HepG2 (cell line): ENCODE measurements at regions not wholly inside any gene's neighbourhood (a gene's known extent, or its start where the extent isn't known, plus 50 kb on each side); places are given as distances from the start of the nearest gene placed in this dataset.
"Not testable (repeated sequence)": the region's sequence is repeated elsewhere in the genome, so short reads cannot be mapped to it uniquely, and the experiment has no call there.

Experiments used
- ATAC-seq: fragments of 200-7000 bp; cut with Tn5 transposase; 3 replicates; pipeline ENCODE4 v1.9.1; 2020; ENCODE audit warnings: mild to moderate bottlenecking, moderate library complexity
- BruUV-seq: library from RNA; stranded (reverse); fragments of 400-500 nt; replicated peaks from 2 replicates; lab custom pipeline; 2021; lab: Mats Ljungman, UMichigan
- CTCF ChIA-PET: fragments of 300-600 bp; formaldehyde crosslinking; extraction: SDS; loops from one replicate; lab custom pipeline; 2021; ENCODE audit warnings: low total read pairs, inconsistent platforms, low intra/inter-chr PET ratio; lab: Yijun Ruan, JAX
- POLR2A ChIA-PET: fragments of 350-600 bp; sonication (Branson Sonifier 250); formaldehyde crosslinking; loops from one replicate; lab custom pipeline; 2020; ENCODE audit warnings: antibody characterized with exemption, inconsistent platforms; lab: Yijun Ruan, JAX
- DNase-seq: peaks from one replicate; pipeline ENCODE4 v3.0.0-alpha.2; 2015; ENCODE audit warnings: low spot score
- FAIRE-seq: peaks from 3 replicates; lab custom pipeline; 2011; peaks lifted over from hg19 to GRCh38; lab: Jason Lieb, UNC
- H2AFZ ChIP-seq: one replicate; pipeline ENCODE4 v1.6.1; 2011; ENCODE audit warnings: low read length, inconsistent platforms
- H3K27ac ChIP-seq: fragments of 300-600 bp; 3 replicates; pipeline ENCODE4 v1.8.0; 2011; ENCODE audit warnings: mixed run types, mild to moderate bottlenecking, mixed read lengths, low read length, inconsistent platforms; ENCODE audit not compliant: insufficient read depth; ENCODE audit errors: extremely low read length
- H3K27me3 ChIP-seq, 2 experiments: fragments of 200-600 bp in 1 of 2; 2 replicates in 1 of 2; 3 replicates in 1 of 2; pipeline versions ENCODE4 v1.6.0 to v1.8.0; 2011; ENCODE audit warnings: low read length in 2 of 2, mild to moderate bottlenecking in 2 of 2, moderate library complexity in 2 of 2, inconsistent platforms in 1 of 2; ENCODE audit not compliant: insufficient read depth in 2 of 2, control insufficient read depth in 1 of 2
- H3K36me3 ChIP-seq, 2 experiments: fragments of 200-600 bp in 1 of 2; replicated peaks in 1 of 2; 2 replicates in 1 of 2; 3 replicates in 1 of 2; pipeline versions ENCODE4 v1.5.1 to v1.8.0; 2011; ENCODE audit warnings: low read length in 2 of 2, inconsistent platforms in 1 of 2; ENCODE audit not compliant: insufficient read depth in 2 of 2, control insufficient read depth in 1 of 2
- H3K4me1 ChIP-seq: 2 replicates; pipeline ENCODE4 v1.5.1; 2012; ENCODE audit warnings: low read length, inconsistent platforms; ENCODE audit not compliant: insufficient read depth
- H3K4me2 ChIP-seq: 2 replicates; pipeline ENCODE4 v1.6.0; 2011; ENCODE audit warnings: low read depth, low read length, inconsistent platforms
- H3K4me3 ChIP-seq, 3 experiments: fragments of 200-600 bp in 1 of 3; sonication (generic), shearing (Covaris generic) in 1 of 3; replicated peaks in 1 of 3; 2 replicates each; pipeline ENCODE4 v1.5.1; 2011 to 2016; ENCODE audit warnings: low read length in 3 of 3, inconsistent platforms in 2 of 3, low read depth in 2 of 3, mild to moderate bottlenecking in 2 of 3, control low read depth in 1 of 3, mixed read lengths in 1 of 3; ENCODE audit not compliant: insufficient read depth in 1 of 3
- H3K79me2 ChIP-seq: one replicate; pipeline ENCODE4 v1.6.1; 2011; ENCODE audit warnings: low read length, inconsistent platforms; ENCODE audit not compliant: insufficient read depth
- H3K9ac ChIP-seq: 2 replicates; pipeline ENCODE4 v1.6.0; 2011; ENCODE audit warnings: mild to moderate bottlenecking, low read depth, low read length, inconsistent platforms; ENCODE audit not compliant: insufficient read depth
- H3K9me3 ChIP-seq: 2 replicates; pipeline ENCODE4 v1.5.1; 2012; ENCODE audit warnings: mild to moderate bottlenecking, low read length
- H4K20me1 ChIP-seq: 2 replicates; pipeline ENCODE4 v1.6.0; 2011; ENCODE audit warnings: inconsistent platforms, mild to moderate bottlenecking, low read length, moderate library complexity; ENCODE audit not compliant: insufficient read depth
- EEA1 ChIP-seq: sonication (generic); formaldehyde crosslinking; IDR thresholded peaks from 2 replicates; pipeline ENCODE4 v1.5.1; 2020; ENCODE audit warnings: mild to moderate bottlenecking, missing genetic modification reagents, borderline replicate concordance
- KLF9 ChIP-seq: IDR thresholded peaks from 2 replicates; pipeline ENCODE4 v1.6.1; 2016; ENCODE audit warnings: low read depth
- ZNF761 ChIP-seq: sonication (generic); formaldehyde crosslinking; conservative IDR thresholded peaks from 2 replicates; pipeline ENCODE4 v1.4.0; 2020; ENCODE audit warnings: mild to moderate bottlenecking, missing genetic modification reagents
- WGBS: methylation state at CpG from one replicate; pipeline ENCODE4 v1.1.6; 2017; ENCODE audit warnings: low lambda C conversion rate; 5-methylcytosine and 5-hydroxymethylcytosine counted together
- in situ Hi-C: cut with HindIII; loops from 2 replicates; pipeline ENCODE4 v1.10.0; 2017; ENCODE audit warnings: low pct_unique_long_range_greater_than_20kb; ENCODE audit not compliant: extremely low pct_ligation_motif_present
- intact Hi-C: fragments of 100-400 bp; cut with micrococcal nuclease; formaldehyde crosslinking; loops from one replicate; pipeline ENCODE4 v1.10.0; 2022; ENCODE audit not compliant: unreplicated experiment
- TF ChIP-seq, protein P1 (sequence below), 2 experiments: sonication (generic) in 1 of 2; formaldehyde crosslinking in 1 of 2; IDR thresholded peaks; 2 replicates each; pipeline versions ENCODE4 v1.6.1 to v1.9.0; 2014 to 2022; ENCODE audit warnings: antibody characterized with exemption in 1 of 2, borderline replicate concordance in 1 of 2, inconsistent platforms in 1 of 2, low read depth in 1 of 2, missing genetic modification reagents in 1 of 2

DNA sequence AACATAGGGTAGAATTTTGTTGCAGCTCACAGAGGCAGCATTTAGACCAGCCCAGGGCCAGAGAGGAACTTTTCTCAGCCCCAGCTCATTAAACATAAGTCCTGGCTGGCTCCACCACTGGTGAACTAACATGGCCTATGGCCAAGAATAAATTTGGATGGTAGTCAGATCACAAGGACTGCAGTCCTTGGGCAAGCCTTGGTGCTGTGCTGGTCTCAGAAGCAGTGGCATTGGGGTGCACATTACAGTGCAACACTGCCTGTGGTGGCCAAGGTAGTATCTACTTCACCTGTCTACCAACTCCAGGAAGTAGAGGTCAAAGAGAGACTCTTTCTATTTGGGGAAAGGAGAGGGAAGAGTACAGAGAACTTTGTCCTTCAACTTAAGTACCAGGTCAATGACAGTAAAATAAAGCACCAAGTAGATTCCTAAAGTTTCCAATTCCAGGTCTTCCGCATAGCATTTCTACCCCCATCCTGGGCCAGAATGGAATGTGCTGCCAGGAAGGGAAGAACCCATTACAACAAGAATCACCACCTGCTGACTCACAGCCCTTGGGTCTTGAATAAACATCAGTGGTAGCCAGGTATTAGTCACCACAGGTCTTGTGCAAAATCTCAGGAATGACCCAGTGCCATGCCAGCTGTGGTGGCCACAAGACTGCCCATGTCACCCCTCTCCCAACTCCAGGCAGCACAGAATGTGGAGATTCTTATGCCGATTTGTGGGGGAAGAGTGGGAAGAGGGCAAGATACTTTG, 155.4 kb upstream of the FSIP2 start (continued):
- TF ChIP-seq, protein P1, sequence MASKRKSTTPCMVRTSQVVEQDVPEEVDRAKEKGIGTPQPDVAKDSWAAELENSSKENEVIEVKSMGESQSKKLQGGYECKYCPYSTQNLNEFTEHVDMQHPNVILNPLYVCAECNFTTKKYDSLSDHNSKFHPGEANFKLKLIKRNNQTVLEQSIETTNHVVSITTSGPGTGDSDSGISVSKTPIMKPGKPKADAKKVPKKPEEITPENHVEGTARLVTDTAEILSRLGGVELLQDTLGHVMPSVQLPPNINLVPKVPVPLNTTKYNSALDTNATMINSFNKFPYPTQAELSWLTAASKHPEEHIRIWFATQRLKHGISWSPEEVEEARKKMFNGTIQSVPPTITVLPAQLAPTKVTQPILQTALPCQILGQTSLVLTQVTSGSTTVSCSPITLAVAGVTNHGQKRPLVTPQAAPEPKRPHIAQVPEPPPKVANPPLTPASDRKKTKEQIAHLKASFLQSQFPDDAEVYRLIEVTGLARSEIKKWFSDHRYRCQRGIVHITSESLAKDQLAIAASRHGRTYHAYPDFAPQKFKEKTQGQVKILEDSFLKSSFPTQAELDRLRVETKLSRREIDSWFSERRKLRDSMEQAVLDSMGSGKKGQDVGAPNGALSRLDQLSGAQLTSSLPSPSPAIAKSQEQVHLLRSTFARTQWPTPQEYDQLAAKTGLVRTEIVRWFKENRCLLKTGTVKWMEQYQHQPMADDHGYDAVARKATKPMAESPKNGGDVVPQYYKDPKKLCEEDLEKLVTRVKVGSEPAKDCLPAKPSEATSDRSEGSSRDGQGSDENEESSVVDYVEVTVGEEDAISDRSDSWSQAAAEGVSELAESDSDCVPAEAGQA (IDR thresholded peaks at IDR 0.05; ENCODE audit: low read depth) = no peak
- TF ChIP-seq, protein P1 (CRISPR knock-in tag; IDR thresholded peaks at IDR 0.05; ENCODE audit: borderline replicate concordance) = no peak
- TF ChIP-seq EEA1 (CRISPR knock-in tag) (no peak), KLF9 (no peak)

DNA sequence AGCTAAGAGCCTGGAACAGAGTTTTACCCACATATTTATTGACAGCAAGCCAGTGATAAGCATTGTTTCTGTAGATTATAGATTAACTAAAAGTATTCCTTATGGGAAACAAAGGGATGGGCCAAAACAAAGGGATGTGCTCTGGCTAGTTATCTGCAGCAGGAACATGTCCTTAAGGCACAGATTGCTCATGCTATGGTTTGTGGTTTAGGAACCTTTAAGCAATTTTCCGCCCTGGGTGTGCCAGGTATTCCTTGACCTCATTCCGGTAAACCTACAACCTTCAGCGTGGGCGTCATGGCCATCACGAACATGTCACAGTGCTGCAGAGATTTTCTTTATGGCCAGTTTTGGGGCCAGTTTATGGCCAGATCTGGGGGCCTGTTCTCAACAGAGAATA, 153.4 kb upstream of the FSIP2 start:
- H3K4me2 ChIP-seq, H3K4me1 ChIP-seq, H3K27me3 ChIP-seq, intact Hi-C loops, BruUV-seq, FAIRE-seq, H3K27ac ChIP-seq, H3K4me3 ChIP-seq, H3K9ac ChIP-seq, H3K79me2 ChIP-seq, DNase-seq, POLR2A ChIA-PET, ATAC-seq, in situ Hi-C loops, H3K36me3 ChIP-seq, H2AFZ ChIP-seq, CTCF ChIA-PET, H4K20me1 ChIP-seq: not testable (repeated sequence)
- 17% methylated on average over 5 of the region's 5 CpGs for WGBS
- H3K9me3 ChIP-seq = peaks cover 11% of the 10 kb centered on the region
- peak; percentile 100 for TF ChIP-seq ZNF761 (CRISPR knock-in tag)
